GM23338 (cell line): ENCODE measurements at regions not wholly inside any gene's neighbourhood (a gene's known extent, or its start where the extent isn't known, plus 50 kb on each side); places are given as distances from the start of the nearest gene placed in this dataset.

ENCODE experiments used
- ATAC-seq: fragments of 200-7000 bp; cut with Tn5 transposase; 3 replicates; pipeline ENCODE4 v1.9.1; 2020
- DNase-seq: peaks from one replicate; pipeline ENCODE4 v3.0.0-alpha.2; 2015; ENCODE audit warnings: low spot score
- H2AFZ ChIP-seq: fragments of 200-600 bp; sonication (generic); 2 replicates; pipeline ENCODE4 v1.8.0; 2016; ENCODE audit warnings: antibody characterized with exemption, mild to moderate bottlenecking, moderate library complexity
- H3F3A ChIP-seq: fragments of 200-600 bp; sonication (generic); replicated peaks from 2 replicates; pipeline ENCODE4 v1.8.0; 2017; ENCODE audit warnings: antibody characterized with exemption, mixed run types, low read depth
- H3K27ac ChIP-seq: fragments of 200-600 bp; sonication (generic); 2 replicates; pipeline ENCODE4 v1.6.1; 2016; ENCODE audit warnings: low read depth
- H3K27me3 ChIP-seq: fragments of 200-600 bp; sonication (generic); 2 replicates; pipeline ENCODE4 v1.8.0; 2016; ENCODE audit warnings: mild to moderate bottlenecking, mixed run types, moderate library complexity; ENCODE audit not compliant: insufficient read depth
- H3K36me3 ChIP-seq: fragments of 200-600 bp; sonication (generic); 2 replicates; pipeline ENCODE4 v1.8.0; 2016; ENCODE audit warnings: mild to moderate bottlenecking; ENCODE audit not compliant: insufficient read depth
- H3K4me1 ChIP-seq: fragments of 200-600 bp; sonication (generic); 2 replicates; pipeline ENCODE4 v1.8.0; 2016; ENCODE audit warnings: mild to moderate bottlenecking, moderate library complexity; ENCODE audit not compliant: insufficient read depth
- H3K4me2 ChIP-seq: fragments of 200-600 bp; sonication (generic); 2 replicates; pipeline ENCODE4 v1.7.1; 2017; ENCODE audit warnings: mixed run types
- H3K4me3 ChIP-seq: fragments of 200-600 bp; sonication (generic); 2 replicates; pipeline ENCODE4 v1.6.1; 2016; ENCODE audit warnings: mixed run types
- H3K79me2 ChIP-seq: fragments of 200-600 bp; sonication (generic); replicated peaks from 2 replicates; pipeline ENCODE4 v1.8.0; 2017; ENCODE audit warnings: mild to moderate bottlenecking; ENCODE audit not compliant: insufficient read depth
- H3K9me2 ChIP-seq: fragments of 200-600 bp; sonication (generic); 2 replicates; pipeline ENCODE4 v1.8.0; 2017; ENCODE audit not compliant: insufficient read depth
- H4K20me1 ChIP-seq: fragments of 200-600 bp; sonication (generic); replicated peaks from 2 replicates; pipeline ENCODE4 v1.8.0; 2017; ENCODE audit warnings: mild to moderate bottlenecking; ENCODE audit not compliant: insufficient read depth
- H3K27ac Mint-ChIP-seq: 2 replicates; pipeline ENCODE4 v1.8.0; 2020; ENCODE audit warnings: inconsistent platforms, mild to moderate bottlenecking, moderate library complexity, mixed read lengths
- H3K27me3 Mint-ChIP-seq: 3 replicates; pipeline ENCODE4 v1.8.0; 2022; ENCODE audit warnings: low read depth, mild to moderate bottlenecking, moderate library complexity, mixed read lengths, inconsistent platforms; ENCODE audit not compliant: insufficient read depth, poor library complexity
- H3K36me3 Mint-ChIP-seq: 3 replicates; pipeline ENCODE4 v1.8.0; 2021; ENCODE audit warnings: low read depth, mild to moderate bottlenecking, inconsistent platforms, moderate library complexity, mixed read lengths
- H3K4me1 Mint-ChIP-seq: 3 replicates; pipeline ENCODE4 v1.8.0; 2020; ENCODE audit warnings: mild to moderate bottlenecking, inconsistent platforms, mixed read lengths
- H3K4me3 Mint-ChIP-seq: 3 replicates; pipeline ENCODE4 v1.8.0; 2021; ENCODE audit warnings: moderate library complexity, mild to moderate bottlenecking, inconsistent platforms, mixed read lengths
- H3K9me3 Mint-ChIP-seq: 3 replicates; pipeline ENCODE4 v1.8.0; 2020; ENCODE audit warnings: moderate library complexity, mild to moderate bottlenecking, inconsistent platforms, mixed read lengths
- CREB1 ChIP-seq: fragments of 250-450 bp; sonication (Bioruptor Pico); IDR thresholded peaks from 2 replicates; pipeline ENCODE4 v1.5.0; 2020; ENCODE audit warnings: low read depth, mild to moderate bottlenecking, moderate library complexity
- CTCF ChIP-seq, 2 experiments: fragments of 200-600 bp in 1 of 2; sonication (generic) in 1 of 2; conservative IDR thresholded peaks; 2 replicates each; pipeline versions ENCODE4 v1.5.1 to v1.6.1; 2016 to 2017; ENCODE audit warnings: antibody characterized with exemption in 2 of 2, low read depth in 2 of 2, mild to moderate bottlenecking in 2 of 2, moderate library complexity in 1 of 2
- ETS1 ChIP-seq: IDR thresholded peaks from 2 replicates; pipeline ENCODE4 v1.6.1; 2016; ENCODE audit warnings: antibody characterized with exemption
- EZH2 ChIP-seq: fragments of 200-600 bp; sonication (generic); IDR thresholded peaks from one replicate; pipeline ENCODE4 v1.8.0; 2017; ENCODE audit warnings: antibody characterized with exemption, mild to moderate bottlenecking, low read depth; ENCODE audit not compliant: unreplicated experiment
- EZH2phosphoT487 ChIP-seq: fragments of 200-600 bp; sonication (generic); IDR thresholded peaks from one replicate; pipeline ENCODE4 v1.8.1; 2018; ENCODE audit warnings: antibody characterized with exemption; ENCODE audit not compliant: unreplicated experiment
- JUNB ChIP-seq: IDR thresholded peaks from one replicate; pipeline ENCODE4 v1.6.1; 2016; ENCODE audit warnings: antibody characterized with exemption; ENCODE audit not compliant: unreplicated experiment
- NANOG ChIP-seq: IDR thresholded peaks from 2 replicates; pipeline ENCODE4 v1.6.1; 2016; ENCODE audit warnings: antibody characterized with exemption, borderline replicate concordance
- POLR2AphosphoS5 ChIP-seq: IDR thresholded peaks from 2 replicates; pipeline ENCODE4 v1.6.1; 2016; ENCODE audit warnings: antibody characterized with exemption, low read depth
- REST ChIP-seq: IDR thresholded peaks from one replicate; pipeline ENCODE4 v1.6.1; 2018; ENCODE audit warnings: antibody characterized with exemption; ENCODE audit not compliant: unreplicated experiment
- STAT1 ChIP-seq: IDR thresholded peaks from one replicate; pipeline ENCODE4 v1.6.1; 2016; ENCODE audit warnings: antibody characterized with exemption; ENCODE audit not compliant: unreplicated experiment
- ZNF114 ChIP-seq: fragments of 250-450 bp; sonication (Bioruptor Pico); IDR thresholded peaks from 2 replicates; pipeline ENCODE4 v1.5.0; 2020; ENCODE audit warnings: mild to moderate bottlenecking, moderate library complexity
- ZNF331 ChIP-seq: fragments of 250-450 bp; sonication (Bioruptor Pico); IDR thresholded peaks from 2 replicates; pipeline ENCODE4 v1.5.0; 2020; ENCODE audit warnings: low read depth, mild to moderate bottlenecking, moderate library complexity
- ZNF462 ChIP-seq: fragments of 250-450 bp; sonication (Bioruptor Pico); IDR thresholded peaks from 2 replicates; pipeline ENCODE4 v1.5.0; 2020; ENCODE audit warnings: mild to moderate bottlenecking, moderate library complexity

- Mint-ChIP-seq H3K27me3 (peaks cover 2% of the 10 kb centered on the region), H3K36me3 (peaks cover 2% of the 10 kb centered on the region; the same call in 1 of the 3 replicates), H3K4me1 (no peaks in the 10 kb centered on the region), H3K4me3 (no peak overlapping the region), H3K27ac (no peak overlapping the region), H3K9me3 (no peaks in the 10 kb centered on the region)
- no peak for DNase-seq
- Histone ChIP-seq H3K79me2 (no peaks in the 10 kb centered on the region), H3K27me3 (no peaks in the 10 kb centered on the region), H3K4me1 (no peaks in the 10 kb centered on the region), H3F3A (no peaks in the 10 kb centered on the region), H3K27ac (no peak overlapping the region), H2AFZ (no peak overlapping the region), H3K4me3 (no peak overlapping the region), H3K4me2 (no peak overlapping the region), H3K36me3 (no peaks in the 10 kb centered on the region), H3K9me2 (peaks cover 19% of the 10 kb centered on the region; the same call in 1 of the 2 replicates), H4K20me1 (no peaks in the 10 kb centered on the region)
- ATAC-seq, result no peak
- TF ChIP-seq EZH2phosphoT487 (no peak), ZNF331 (CRISPR knock-in tag) (no peak), POLR2AphosphoS5 (no peak), ZNF462 (CRISPR knock-in tag) (no peak), CTCF (conservative IDR thresholded peaks at IDR 0.05; ENCODE audit: low read depth in 2 of 2) (no peak), EZH2 (no peak), JUNB (no peak), REST (no peak), NANOG (no peak), STAT1 (no peak), ZNF114 (CRISPR knock-in tag) (no peak), ETS1 (no peak), CREB1 (CRISPR knock-in tag) (no peak)
Observed at GRCh38 chr4:128475597-128475996, 188.0 kb upstream of the PGRMC2 start.
